Stimulated activated CD8-positive, alpha-beta memory T cell treated with anti-CD3 and anti-CD28 coated beads, Interleukin-7, amount 100 ng/mL, for 1 hour (primary cell): ENCODE measurements at regions not wholly inside any gene's neighbourhood (a gene's known extent, or its start where the extent isn't known, plus 50 kb on each side); places are given as distances from the start of the nearest gene placed in this dataset.
A peak's percentile ranks its signal among the peaks of the same experiment; 100 is the strongest.

Experiments used
- DNase-seq, 2 donors: peaks; one replicate each; pipeline ENCODE4 v3.0.0-alpha.2; 2020; ENCODE audit warnings: low read depth in 2 of 2

- no peak for DNase-seq
Measured at GRCh38 chr2:71277536-71278103, 50.7 kb upstream of the PAIP2B start.

DNA sequence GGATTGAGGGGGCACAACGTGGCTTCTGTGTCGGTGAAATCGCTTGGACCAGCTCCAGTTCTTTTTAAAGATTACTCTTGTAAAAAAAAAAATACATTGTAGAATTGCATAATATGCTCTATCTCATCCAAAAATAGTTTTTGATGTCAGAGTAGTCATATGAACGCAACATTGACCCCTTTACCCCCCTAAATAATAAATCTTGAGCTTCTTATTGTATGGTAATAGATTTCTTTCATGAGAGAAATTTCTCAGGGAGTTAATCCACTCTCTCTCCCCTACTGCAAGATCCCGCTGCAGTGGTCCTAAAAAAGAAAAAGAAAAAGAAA, 50.2 kb upstream of the PAIP2B start:
- DNase-seq: no peak

GRCh38 chr2:71276311-71277146, 49.6 kb upstream of the PAIP2B start:
- DNase-seq: peak; percentile 67 to 69
